Testis (tissue), 2 donors: ENCODE measurements at regions not wholly inside any gene's neighbourhood (a gene's known extent, or its start where the extent isn't known, plus 50 kb on each side); places are given as distances from the start of the nearest gene placed in this dataset.

ENCODE experiments used
- POLR2A ChIP-seq: fragments of 450-650 bp; IDR thresholded peaks from one replicate; pipeline ENCODE4 v1.6.1; 2017; ENCODE audit warnings: antibody characterized with exemption, mild to moderate bottlenecking, moderate library complexity
- TF ChIP-seq, protein P1 (sequence below), 3 experiments: fragments of 450-650 bp in 2 of 3; fragments of 200-600 bp in 1 of 3; sonication (generic) in 1 of 3; IDR thresholded peaks; one replicate each; pipeline ENCODE4 v1.5.1; 2016 to 2019; ENCODE audit warnings: antibody characterized with exemption in 3 of 3, mild to moderate bottlenecking in 2 of 3, moderate library complexity in 1 of 3

DNA sequence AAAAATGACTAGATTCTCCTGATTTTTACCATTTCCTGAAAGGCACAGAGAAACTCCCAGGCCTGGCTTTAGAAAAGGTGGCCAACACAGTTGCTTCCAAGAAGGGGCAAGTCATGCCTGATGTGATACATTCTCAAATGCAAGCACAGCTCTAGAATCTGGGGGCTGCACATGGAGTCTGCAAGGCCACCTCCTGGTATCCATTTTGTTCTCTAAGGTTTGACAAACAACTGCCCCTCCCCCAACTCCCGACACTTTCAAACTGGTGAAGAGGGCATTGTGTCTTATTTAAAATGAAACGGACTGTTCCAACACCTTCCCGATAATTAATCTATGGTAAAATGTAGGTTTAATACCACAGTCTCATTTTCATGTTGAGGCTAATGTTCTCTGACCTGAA is 220.2 kb upstream of the CEP162 start:
- TF ChIP-seq, protein P1, sequence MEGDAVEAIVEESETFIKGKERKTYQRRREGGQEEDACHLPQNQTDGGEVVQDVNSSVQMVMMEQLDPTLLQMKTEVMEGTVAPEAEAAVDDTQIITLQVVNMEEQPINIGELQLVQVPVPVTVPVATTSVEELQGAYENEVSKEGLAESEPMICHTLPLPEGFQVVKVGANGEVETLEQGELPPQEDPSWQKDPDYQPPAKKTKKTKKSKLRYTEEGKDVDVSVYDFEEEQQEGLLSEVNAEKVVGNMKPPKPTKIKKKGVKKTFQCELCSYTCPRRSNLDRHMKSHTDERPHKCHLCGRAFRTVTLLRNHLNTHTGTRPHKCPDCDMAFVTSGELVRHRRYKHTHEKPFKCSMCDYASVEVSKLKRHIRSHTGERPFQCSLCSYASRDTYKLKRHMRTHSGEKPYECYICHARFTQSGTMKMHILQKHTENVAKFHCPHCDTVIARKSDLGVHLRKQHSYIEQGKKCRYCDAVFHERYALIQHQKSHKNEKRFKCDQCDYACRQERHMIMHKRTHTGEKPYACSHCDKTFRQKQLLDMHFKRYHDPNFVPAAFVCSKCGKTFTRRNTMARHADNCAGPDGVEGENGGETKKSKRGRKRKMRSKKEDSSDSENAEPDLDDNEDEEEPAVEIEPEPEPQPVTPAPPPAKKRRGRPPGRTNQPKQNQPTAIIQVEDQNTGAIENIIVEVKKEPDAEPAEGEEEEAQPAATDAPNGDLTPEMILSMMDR (IDR thresholded peaks at IDR 0.05): no peak
- TF ChIP-seq POLR2A: no peak
